GM12878 (cell line): ENCODE measurements at regions not wholly inside any gene's neighbourhood (a gene's known extent, or its start where the extent isn't known, plus 50 kb on each side); places are given as distances from the start of the nearest gene placed in this dataset.
"Not testable (repeated sequence)": the region's sequence is repeated elsewhere in the genome, so short reads cannot be mapped to it uniquely, and the experiment has no call there.

Experiments used
- BHLHE40 ChIP-seq, 2 experiments: fragments of 450-650 bp in 1 of 2; IDR thresholded peaks; 2 replicates each; pipeline ENCODE4 v1.6.1; 2011 to 2017; ENCODE audit warnings: low read depth in 2 of 2, borderline replicate concordance in 1 of 2, improper control_type of control experiment in 1 of 2, low read length in 1 of 2, mild to moderate bottlenecking in 1 of 2
- CTCF ChIP-seq, 3 experiments: IDR thresholded peaks in 2 of 3; conservative IDR thresholded peaks in 1 of 3; 2 replicates each; pipeline ENCODE4 v1.5.1; 2011; ENCODE audit warnings: low read depth in 3 of 3, low read length in 3 of 3, mild to moderate bottlenecking in 3 of 3, control low read depth in 2 of 3, moderate library complexity in 2 of 3, inconsistent platforms in 1 of 3, mixed read lengths in 1 of 3; ENCODE audit not compliant: control insufficient read depth in 2 of 3, insufficient read depth in 1 of 3; ENCODE audit errors: extremely low read depth in 1 of 3
- HCFC1 ChIP-seq: fragments of 150-350 bp; IDR thresholded peaks from 2 replicates; pipeline ENCODE4 v1.6.1; 2014; ENCODE audit warnings: low read length
- PBX3 ChIP-seq: IDR thresholded peaks from 2 replicates; pipeline ENCODE4 v1.6.1; 2011; ENCODE audit warnings: mild to moderate bottlenecking, low read depth, low read length, moderate library complexity; ENCODE audit not compliant: insufficient replicate concordance
- SMARCA5 ChIP-seq: fragments of 450-650 bp; IDR thresholded peaks from 2 replicates; pipeline ENCODE4 v1.6.1; 2017; ENCODE audit warnings: mild to moderate bottlenecking
- SREBF2 ChIP-seq: IDR thresholded peaks from 2 replicates; pipeline ENCODE4 v1.6.1; 2012; ENCODE audit warnings: mild to moderate bottlenecking, low read length
- TAF1 ChIP-seq: IDR thresholded peaks from 2 replicates; pipeline ENCODE4 v1.6.1; 2011; ENCODE audit warnings: mild to moderate bottlenecking, low read depth, low read length, borderline replicate concordance
- YY1 ChIP-seq: IDR thresholded peaks from 2 replicates; pipeline ENCODE4 v1.6.1; 2011; ENCODE audit warnings: low read depth, mild to moderate bottlenecking, low read length
- ZNF274 ChIP-seq: IDR thresholded peaks from one replicate; pipeline ENCODE4 v1.8.0; 2011; ENCODE audit not compliant: insufficient read length, insufficient read depth
- TF ChIP-seq, protein P1 (sequence below): IDR thresholded peaks from 2 replicates; pipeline ENCODE4 v1.6.1; 2012; ENCODE audit warnings: low read depth, low read length, improper control_type of control experiment

GRCh38 chr7:159305185-159305584, 160.5 kb upstream of the VIPR2 start:
- not testable (repeated sequence) for TF ChIP-seq BHLHE40 (IDR thresholded peaks at IDR 0.05; ENCODE audit: borderline replicate concordance in 1 of 2, low read depth in 2 of 2, low read length in 1 of 2); SREBF2; HCFC1; CTCF (IDR thresholded peaks at IDR 0.05 in 2 of 3, conservative IDR thresholded peaks at IDR 0.05 in 1 of 3; ENCODE audit: control insufficient read depth in 2 of 3, extremely low read depth in 1 of 3, insufficient read depth in 1 of 3, low read depth in 3 of 3, low read length in 3 of 3); PBX3; YY1; ZNF274; TAF1; SMARCA5
- TF ChIP-seq, protein P1, sequence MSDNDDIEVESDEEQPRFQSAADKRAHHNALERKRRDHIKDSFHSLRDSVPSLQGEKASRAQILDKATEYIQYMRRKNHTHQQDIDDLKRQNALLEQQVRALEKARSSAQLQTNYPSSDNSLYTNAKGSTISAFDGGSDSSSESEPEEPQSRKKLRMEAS, result not testable (repeated sequence)
